ENCODE measurements at regions not wholly inside any gene's neighbourhood (a gene's known extent, or its start where the extent isn't known, plus 50 kb on each side); places are given as distances from the start of the nearest gene placed in this dataset.

DNA sequence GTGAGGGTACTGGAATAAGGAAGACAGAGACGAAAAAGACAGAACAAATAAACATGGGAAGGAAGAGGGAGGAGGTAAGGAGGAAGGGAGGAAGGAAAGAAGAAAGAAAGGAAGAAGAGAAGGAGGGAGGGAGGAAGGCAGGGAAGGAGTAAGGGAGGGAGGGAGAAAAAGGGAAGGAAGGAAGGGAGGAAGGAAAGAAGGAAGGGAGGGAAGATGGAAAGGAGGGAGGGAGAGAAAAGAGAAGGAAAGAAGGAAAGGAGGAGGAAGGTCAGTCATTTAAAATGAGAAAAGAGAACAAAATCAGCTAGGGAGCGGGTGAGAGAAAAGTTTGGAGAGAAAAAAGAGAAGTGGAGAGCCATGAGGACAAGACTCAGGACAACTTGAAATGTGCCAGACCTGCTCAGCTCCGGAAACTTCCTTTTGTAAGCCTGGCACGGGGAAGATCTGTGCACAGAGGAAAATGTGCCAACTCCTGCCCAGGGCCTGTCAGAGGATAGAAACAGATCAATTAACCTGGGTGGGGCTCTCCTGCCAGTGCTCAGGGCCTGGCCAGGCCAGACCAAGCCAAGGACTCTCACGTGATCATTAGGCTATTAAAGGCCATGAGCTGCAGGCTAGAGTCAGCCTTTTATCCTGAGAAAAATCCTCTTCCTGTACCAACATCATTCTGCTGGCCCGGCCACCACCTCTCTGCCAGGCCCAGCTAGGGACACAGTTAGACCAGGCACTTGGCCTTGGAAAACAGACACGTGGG lies 50.1 kb upstream of the BCL6 start:
- no peak overlapping the region for H3K4me3 Mint-ChIP-seq
- H3K36me3 Mint-ChIP-seq, result peaks cover 6% of the 10 kb centered on the region
- H3K4me1 Mint-ChIP-seq, result peaks cover 27% of the 10 kb centered on the region
- no peak for DNase-seq
- H3K9me3 Mint-ChIP-seq, result peaks cover 3% of the 10 kb centered on the region
- no peaks in the 10 kb centered on the region for H3K27me3 Mint-ChIP-seq
- no peak overlapping the region for H3K27ac Mint-ChIP-seq

GRCh38 chr3:187798126-187798525 lies 52.9 kb upstream of the BCL6 start:
- Mint-ChIP-seq H3K4me1 (peaks cover 51% of the 10 kb centered on the region), H3K27me3 (no peaks in the 10 kb centered on the region), H3K27ac (peak overlapping the region; percentile 97), H3K36me3 (peaks cover 8% of the 10 kb centered on the region), H3K9me3 (peaks cover 5% of the 10 kb centered on the region), H3K4me3 (no peak overlapping the region)
- no peak for DNase-seq

GRCh38 chr3:187798531-187799530 lies 53.6 kb upstream of the BCL6 start:
- no peaks in the 10 kb centered on the region for H3K27me3 Mint-ChIP-seq
- no peak for DNase-seq
- H3K36me3 Mint-ChIP-seq, result peaks cover 8% of the 10 kb centered on the region
- H3K27ac Mint-ChIP-seq, result peak overlapping the region; percentile 97
- peaks cover 6% of the 10 kb centered on the region for H3K9me3 Mint-ChIP-seq
- H3K4me3 Mint-ChIP-seq, result peak overlapping the region; percentile 7
- H3K4me1 Mint-ChIP-seq, result peaks cover 55% of the 10 kb centered on the region

- Mint-ChIP-seq H3K27ac (peak overlapping the region; percentile 97), H3K4me3 (peak overlapping the region; percentile 38), H3K36me3 (peaks cover 12% of the 10 kb centered on the region), H3K9me3 (peaks cover 6% of the 10 kb centered on the region), H3K4me1 (peaks cover 65% of the 10 kb centered on the region), H3K27me3 (no peaks in the 10 kb centered on the region)
- DNase-seq, result no peak
Measured at GRCh38 chr3:187799942-187800641, 54.8 kb upstream of the BCL6 start.

- Mint-ChIP-seq H3K36me3 (peaks cover 12% of the 10 kb centered on the region), H3K27me3 (no peaks in the 10 kb centered on the region), H3K27ac (peak overlapping the region; percentile 97), H3K4me3 (no peak overlapping the region), H3K9me3 (peaks cover 6% of the 10 kb centered on the region), H3K4me1 (peaks cover 68% of the 10 kb centered on the region)
- DNase-seq, result no peak
Measured at GRCh38 chr3:187801152-187801551, 55.9 kb upstream of the BCL6 start.

GRCh38 chr3:187802203-187802927 lies 57.1 kb upstream of the BCL6 start:
- Mint-ChIP-seq H3K27me3 (no peaks in the 10 kb centered on the region), H3K4me3 (peak overlapping the region; percentile 12)

GRCh38 chr3:187802928-187803259 lies 57.6 kb upstream of the BCL6 start:
- no peaks in the 10 kb centered on the region for H3K27me3 Mint-ChIP-seq
- peaks cover 12% of the 10 kb centered on the region for H3K36me3 Mint-ChIP-seq
- DNase-seq, result peak; percentile 64
- H3K4me1 Mint-ChIP-seq, result peaks cover 80% of the 10 kb centered on the region
- H3K4me3 Mint-ChIP-seq, result peak overlapping the region; percentile 12
- peak overlapping the region; percentile 87 for H3K27ac Mint-ChIP-seq
- peaks cover 5% of the 10 kb centered on the region for H3K9me3 Mint-ChIP-seq

More at GRCh38 chr3:187802203-187802927, 57.1 kb upstream of the BCL6 start:
- Mint-ChIP-seq H3K4me1 (peaks cover 77% of the 10 kb centered on the region), H3K9me3 (peaks cover 6% of the 10 kb centered on the region), H3K36me3 (peaks cover 12% of the 10 kb centered on the region), H3K27ac (peak overlapping the region; percentile 87)
- DNase-seq, result no peak

- no peaks in the 10 kb centered on the region for H3K27me3 Mint-ChIP-seq
Measured at GRCh38 chr3:187804120-187804744, 59.0 kb upstream of the BCL6 start.

DNA sequence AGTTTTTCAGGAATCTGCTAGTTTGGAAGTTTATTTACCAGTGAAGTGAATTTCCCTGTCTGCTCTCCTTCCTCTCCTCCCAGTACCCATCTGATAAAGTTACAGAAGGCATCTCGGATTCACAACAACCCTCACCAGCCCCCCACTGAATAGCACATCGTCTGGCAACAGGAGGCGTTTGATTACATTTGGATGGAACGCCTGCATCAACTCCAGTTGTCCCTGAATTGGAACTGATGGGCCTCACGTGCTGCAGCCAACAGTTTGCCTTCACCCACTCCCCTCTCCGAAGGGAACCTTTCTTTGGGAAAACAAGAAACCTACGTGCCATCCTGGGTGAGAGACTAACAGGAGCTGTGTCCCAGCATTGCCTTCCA lies 59.5 kb upstream of the BCL6 start:
- Mint-ChIP-seq H3K9me3 (peaks cover 3% of the 10 kb centered on the region), H3K4me1 (peaks cover 61% of the 10 kb centered on the region), H3K36me3 (peaks cover 10% of the 10 kb centered on the region), H3K27ac (peak overlapping the region; percentile 75), H3K27me3 (no peaks in the 10 kb centered on the region), H3K4me3 (no peak overlapping the region)
- no peak for DNase-seq

More at GRCh38 chr3:187804120-187804744, 59.0 kb upstream of the BCL6 start:
- H3K27ac Mint-ChIP-seq, result peak overlapping the region; percentile 79
- no peak overlapping the region for H3K4me3 Mint-ChIP-seq
- peaks cover 3% of the 10 kb centered on the region for H3K9me3 Mint-ChIP-seq
- no peak for DNase-seq
- H3K4me1 Mint-ChIP-seq, result peaks cover 66% of the 10 kb centered on the region
- H3K36me3 Mint-ChIP-seq, result peaks cover 10% of the 10 kb centered on the region

DNA sequence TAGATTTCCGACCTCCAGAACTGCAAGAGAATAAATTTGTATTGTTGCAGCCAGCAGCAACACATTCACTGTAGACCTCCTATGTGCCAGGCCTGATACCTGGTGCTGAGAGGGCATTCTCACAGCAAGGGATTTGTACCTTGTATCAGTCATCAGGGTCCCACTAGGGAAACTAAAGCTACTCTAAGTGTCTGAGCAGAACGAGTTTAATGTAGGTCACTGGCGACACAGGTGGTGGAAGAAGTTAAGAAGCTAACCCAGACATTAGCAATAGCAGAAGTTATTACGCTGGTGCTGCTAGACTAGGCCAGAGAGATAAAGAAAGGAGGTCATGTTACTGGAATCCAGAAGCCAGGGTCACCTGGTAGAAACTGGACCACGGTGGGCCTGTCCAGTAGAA lies 60.5 kb upstream of the BCL6 start:
- Mint-ChIP-seq H3K27me3 (no peaks in the 10 kb centered on the region), H3K27ac (peak overlapping the region; percentile 32), H3K36me3 (peaks cover 10% of the 10 kb centered on the region), H3K4me3 (no peak overlapping the region), H3K9me3 (peaks cover 3% of the 10 kb centered on the region), H3K4me1 (peaks cover 52% of the 10 kb centered on the region)
- DNase-seq, result no peak

DNA sequence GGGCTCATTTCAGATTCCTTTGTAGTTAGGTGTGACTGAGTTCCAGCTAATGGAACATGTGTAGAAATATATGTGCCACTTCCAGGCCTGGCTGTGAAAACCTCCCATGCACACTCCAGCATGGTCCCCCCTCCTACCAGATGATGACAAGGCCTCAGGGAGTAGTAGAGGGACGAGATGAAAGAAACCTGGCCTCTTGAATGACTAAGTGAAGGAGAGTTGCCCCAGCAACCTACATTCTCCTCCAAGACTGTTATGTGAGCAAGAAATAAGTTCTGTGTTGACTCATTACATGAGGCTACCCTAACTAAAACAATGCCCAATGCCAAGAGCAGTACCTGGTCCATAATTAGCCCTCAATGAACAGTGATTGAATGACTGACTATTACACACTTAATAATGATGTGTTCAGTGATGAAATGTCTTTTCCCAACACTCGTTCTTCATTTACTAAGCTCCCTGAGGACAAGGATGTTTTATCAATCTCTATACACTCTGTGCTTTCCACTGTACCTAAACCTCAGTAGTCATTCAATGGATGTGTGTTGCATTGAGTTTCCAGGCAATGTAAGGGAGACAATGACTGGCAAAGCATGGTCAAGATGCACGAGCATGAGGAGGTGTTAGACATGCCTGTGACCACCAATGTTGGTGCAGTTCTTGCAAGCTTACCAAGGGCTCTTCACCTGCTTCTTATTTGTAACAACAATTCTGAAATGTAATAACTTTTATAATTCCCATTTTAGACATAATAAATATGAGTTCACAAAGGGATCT lies 62.0 kb upstream of the BCL6 start:
- Mint-ChIP-seq H3K27ac (peak overlapping the region; percentile 57), H3K4me3 (no peak overlapping the region), H3K4me1 (peaks cover 45% of the 10 kb centered on the region), H3K27me3 (no peaks in the 10 kb centered on the region), H3K9me3 (peaks cover 3% of the 10 kb centered on the region), H3K36me3 (peaks cover 10% of the 10 kb centered on the region)
- peak; percentile 49 for DNase-seq

GRCh38 chr3:187808527-187808895 lies 63.2 kb upstream of the BCL6 start:
- H3K9me3 Mint-ChIP-seq, result no peaks in the 10 kb centered on the region
- no peak overlapping the region for H3K4me3 Mint-ChIP-seq
- peaks cover 5% of the 10 kb centered on the region for H3K36me3 Mint-ChIP-seq
- H3K27me3 Mint-ChIP-seq, result no peaks in the 10 kb centered on the region
- H3K4me1 Mint-ChIP-seq, result peaks cover 36% of the 10 kb centered on the region
- DNase-seq, result no peak
- no peak overlapping the region for H3K27ac Mint-ChIP-seq

- no peak overlapping the region for H3K27ac Mint-ChIP-seq
- no peaks in the 10 kb centered on the region for H3K9me3 Mint-ChIP-seq
- no peak overlapping the region for H3K4me3 Mint-ChIP-seq
- no peaks in the 10 kb centered on the region for H3K27me3 Mint-ChIP-seq
- H3K4me1 Mint-ChIP-seq, result peaks cover 27% of the 10 kb centered on the region
- DNase-seq, result no peak
- peaks cover 2% of the 10 kb centered on the region for H3K36me3 Mint-ChIP-seq
Measured at GRCh38 chr3:187809612-187809991, 64.3 kb upstream of the BCL6 start.
